Activated CD8-positive, alpha-beta memory T cell treated with anti-CD3 and anti-CD28 coated beads for 36 hours (primary cell): ENCODE measurements at regions not wholly inside any gene's neighbourhood (a gene's known extent, or its start where the extent isn't known, plus 50 kb on each side); places are given as distances from the start of the nearest gene placed in this dataset.

ENCODE experiments used
- CTCF ChIA-PET: fragments of 350-600 bp; sonication (Branson Sonifier 250); formaldehyde crosslinking; loops from one replicate; lab custom pipeline; 2021; ENCODE audit warnings: antibody characterized with exemption; lab: Charles Lee
- POLR2A ChIA-PET: fragments of 350-600 bp; sonication (Branson Sonifier 250); formaldehyde crosslinking; loops from one replicate; lab custom pipeline; 2021; ENCODE audit warnings: antibody characterized with exemption; lab: Charles Lee

DNA sequence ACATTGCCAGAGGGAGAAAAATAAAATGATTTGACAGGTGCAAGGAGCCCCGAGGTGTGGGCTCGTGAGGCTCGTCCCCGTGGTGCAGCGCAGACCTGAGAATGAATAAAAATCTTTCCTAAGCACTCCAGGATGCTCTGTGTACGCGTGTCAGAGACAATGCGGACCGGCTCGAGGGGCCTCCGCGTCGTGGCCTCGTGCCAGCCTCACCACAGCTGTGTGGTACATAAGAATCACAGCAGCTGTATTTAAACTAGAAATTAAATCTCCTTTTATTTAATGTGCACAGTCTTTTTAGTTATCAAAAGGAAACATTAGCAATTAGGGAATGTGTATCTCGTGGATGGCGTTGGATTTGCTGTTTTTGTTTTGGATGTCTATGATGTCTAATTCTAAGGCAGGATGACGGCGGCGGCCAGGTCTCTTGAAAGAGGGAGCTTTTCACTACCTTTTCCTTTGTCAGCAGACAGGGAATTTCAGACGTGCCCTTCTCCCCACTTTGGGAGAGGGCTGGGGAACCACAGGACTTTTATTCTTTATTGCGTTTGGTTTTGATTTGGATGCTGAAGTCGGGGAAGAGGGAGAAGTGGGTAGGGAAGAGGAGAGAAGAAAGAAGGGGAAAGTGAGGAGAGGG, 365.3 kb upstream of the SHH start:
- ChIA-PET CTCF (no interaction called here), POLR2A (no interaction called here)

DNA sequence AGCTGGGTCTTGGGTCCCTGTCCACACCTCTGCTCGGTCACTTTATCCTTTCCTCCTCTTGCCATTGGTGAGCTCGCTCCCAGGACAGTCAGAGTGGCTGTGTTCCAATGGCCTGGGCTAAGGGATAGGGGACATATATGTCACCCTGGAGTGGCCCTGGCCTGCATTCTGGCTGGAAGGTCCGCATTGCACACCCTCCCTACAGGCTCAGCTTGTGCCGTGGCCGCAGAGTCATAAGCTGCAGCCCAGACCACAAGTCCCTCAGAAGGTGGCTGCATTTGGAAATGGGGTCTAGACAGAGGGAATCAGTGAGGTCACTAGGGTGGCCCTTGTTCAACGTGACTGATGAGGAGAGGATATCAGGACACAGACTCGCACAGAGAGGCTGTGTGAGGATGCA, 363.8 kb upstream of the SHH start:
- CTCF ChIA-PET: no interaction called here
- POLR2A ChIA-PET: no interaction called here

DNA sequence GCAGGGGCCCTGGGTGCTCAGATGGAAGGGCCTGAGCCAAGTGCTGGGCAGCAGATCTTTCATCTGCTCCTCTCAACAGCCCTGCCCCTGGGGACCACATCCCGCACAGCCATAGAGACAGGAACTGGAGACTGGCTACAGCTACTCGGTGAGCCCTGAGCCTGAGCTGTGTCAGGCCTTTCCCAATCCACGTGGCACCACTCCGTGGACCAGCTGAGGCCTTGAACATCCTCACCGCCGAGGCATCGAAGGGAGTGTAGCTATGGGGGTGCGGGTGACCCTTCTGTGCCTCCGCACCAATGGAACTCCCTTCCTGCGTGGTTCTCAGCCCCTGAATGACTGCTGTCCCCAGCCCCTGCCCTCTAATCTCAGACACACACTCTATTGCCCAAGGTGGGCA, 362.7 kb upstream of the SHH start:
- ChIA-PET POLR2A (no interaction called here), CTCF (no interaction called here)

DNA sequence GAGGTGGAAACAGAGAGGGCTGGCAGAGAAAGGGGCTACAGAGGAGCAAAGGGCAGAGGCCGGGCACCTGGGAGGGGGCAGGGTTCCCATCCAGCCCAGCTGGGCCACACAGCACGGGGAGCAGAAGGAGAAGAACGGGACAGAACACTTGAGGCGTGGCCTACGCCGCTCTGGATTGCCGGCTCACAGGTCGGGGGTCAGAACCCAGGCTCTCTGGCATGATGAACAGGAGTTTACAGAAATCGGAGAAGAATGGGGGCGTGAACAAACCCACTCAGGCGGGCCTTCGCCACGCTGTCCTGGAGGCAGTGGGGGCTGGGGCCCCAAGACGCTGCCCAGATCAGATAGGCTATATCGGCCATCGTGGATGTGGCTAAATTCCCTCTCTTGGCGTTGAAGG, 362.2 kb upstream of the SHH start:
- ChIA-PET CTCF (no interaction called here), POLR2A (no interaction called here)

DNA sequence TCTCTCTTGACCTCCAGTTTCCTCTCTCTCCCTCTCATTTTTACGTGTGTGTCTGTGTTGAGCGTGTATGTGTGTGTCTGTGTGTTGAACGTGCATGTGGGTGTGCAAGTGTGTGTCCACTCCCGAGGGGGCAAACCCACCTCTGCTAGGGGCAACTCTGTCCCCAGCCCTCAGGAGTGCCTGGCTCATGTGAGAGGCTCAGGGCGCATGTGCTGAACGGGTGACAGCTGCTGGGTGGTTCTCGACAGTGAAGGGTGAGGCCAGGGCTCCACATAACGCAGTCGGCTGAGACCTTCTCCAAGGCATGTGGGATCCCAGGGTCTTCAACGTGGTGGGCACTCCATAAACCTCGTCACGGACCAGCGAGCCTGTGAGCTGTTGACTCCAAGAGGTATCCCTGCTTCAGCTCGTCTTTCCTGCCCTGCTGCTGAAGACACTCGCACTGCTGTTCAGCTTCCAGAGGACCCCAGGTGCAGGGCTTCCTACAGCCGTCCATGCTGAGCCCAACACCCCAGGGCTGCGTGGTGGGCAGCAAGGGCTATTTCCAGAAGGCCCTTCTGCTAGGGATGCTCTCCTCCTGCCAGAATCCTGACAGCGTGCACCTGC, 361.6 kb upstream of the SHH start:
- POLR2A ChIA-PET: no interaction called here
- CTCF ChIA-PET: no interaction called here

DNA sequence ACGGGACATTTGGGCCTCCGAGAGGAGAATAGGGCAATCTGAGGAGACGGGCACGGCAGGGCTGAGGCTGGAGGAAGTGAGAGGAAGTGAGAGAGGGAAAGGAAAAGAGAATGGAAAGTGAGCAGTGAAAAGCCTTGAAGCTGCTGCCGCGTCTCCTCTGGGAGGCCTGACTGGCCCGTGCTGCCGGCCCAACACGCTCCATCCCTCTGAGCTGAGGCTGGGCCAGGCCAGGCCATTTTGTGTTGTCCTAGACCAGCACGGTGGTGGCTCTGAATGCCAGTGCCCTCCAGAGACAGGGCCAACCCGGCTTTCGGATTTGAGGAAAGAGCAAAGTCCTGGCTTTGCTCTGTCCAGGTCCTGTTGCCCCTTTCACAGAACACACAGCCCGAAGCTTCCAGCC, 361.1 kb upstream of the SHH start:
- ChIA-PET CTCF (no interaction called here), POLR2A (no interaction called here)

DNA sequence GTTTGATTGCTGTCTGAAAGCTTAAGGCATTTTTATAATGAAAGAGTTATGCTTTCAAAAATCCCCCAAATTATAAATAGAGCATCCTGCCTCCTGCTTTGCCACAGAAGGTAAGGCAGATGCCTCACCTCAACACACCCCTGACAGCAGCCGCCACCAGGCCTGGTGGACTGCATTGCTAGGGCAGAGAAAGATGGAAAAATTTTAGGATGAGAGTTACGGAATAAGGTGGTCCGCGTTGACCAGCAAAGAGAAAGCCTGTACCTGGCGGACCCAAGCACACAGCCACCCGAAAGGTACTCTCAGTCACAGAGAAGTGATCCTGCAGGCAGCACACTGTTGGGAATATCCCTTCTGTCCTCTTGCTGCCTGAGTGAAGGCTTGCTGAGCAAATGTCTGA, 360.4 kb upstream of the SHH start:
- POLR2A ChIA-PET: no interaction called here
- CTCF ChIA-PET: no interaction called here

DNA sequence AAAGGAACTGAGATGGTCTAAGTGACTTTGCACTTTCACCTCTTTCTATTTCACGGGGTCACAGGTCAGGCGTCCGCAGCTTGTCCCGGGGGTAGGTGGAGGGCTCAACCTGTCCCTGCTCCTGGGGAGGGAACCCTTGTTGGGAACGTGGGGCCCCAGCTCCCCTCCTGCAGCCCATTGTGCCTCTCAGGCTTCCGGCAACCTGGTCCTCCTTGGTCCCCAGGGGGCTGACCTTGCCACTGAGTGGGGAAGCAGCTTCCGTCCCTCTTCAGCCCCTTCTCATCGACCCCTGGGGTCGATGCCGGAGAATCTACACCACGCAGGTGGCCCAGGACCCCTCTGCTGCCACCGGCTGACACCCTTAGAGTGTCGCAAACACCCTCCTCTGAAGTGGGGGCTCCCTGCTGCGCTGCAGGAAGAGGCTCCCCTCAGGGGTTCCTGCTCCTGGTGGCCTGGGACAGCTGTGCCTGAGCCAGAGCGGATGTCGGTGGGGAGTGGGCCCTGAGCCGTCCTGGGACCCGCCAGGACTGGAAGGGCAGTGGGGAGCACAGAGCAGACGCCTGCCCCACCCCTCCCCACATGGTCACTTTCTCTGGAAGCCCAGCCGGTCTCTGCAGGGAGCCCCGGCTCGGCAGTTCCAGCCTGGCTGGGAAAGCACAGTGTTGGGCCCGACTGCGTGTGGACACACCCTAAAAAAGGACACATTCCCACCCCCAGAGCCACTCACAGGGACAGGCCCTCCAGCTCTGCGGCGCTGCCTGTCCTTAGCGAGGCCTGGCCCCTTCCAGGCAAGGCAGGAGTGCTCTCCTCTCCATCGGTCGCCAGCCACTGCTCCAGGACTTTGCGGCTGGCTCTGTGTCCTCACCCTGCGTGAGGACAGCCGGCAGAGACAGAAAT, 357.5 kb upstream of the SHH start:
- ChIA-PET CTCF (no interaction called here), POLR2A (no interaction called here)

DNA sequence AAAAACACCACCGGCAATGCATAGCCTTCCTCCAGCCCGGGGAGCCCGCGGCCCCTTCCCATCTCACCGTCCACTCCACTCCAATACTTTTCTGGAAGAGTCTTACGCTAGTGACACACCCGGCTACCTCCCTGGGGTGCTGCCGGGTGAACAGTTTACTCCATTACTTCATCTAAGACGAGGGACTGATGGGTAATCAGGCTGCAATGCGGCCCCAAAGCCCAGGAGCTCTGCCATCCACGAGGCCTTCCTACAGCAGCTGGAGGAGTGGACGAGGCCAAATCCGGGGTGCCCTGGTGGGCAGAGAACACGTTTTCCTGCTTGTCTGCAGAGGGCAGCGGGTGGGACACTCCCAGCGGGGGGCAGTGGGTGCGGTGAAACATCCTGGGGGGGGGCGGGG, 356.2 kb upstream of the SHH start:
- ChIA-PET POLR2A (no interaction called here), CTCF (no interaction called here)

DNA sequence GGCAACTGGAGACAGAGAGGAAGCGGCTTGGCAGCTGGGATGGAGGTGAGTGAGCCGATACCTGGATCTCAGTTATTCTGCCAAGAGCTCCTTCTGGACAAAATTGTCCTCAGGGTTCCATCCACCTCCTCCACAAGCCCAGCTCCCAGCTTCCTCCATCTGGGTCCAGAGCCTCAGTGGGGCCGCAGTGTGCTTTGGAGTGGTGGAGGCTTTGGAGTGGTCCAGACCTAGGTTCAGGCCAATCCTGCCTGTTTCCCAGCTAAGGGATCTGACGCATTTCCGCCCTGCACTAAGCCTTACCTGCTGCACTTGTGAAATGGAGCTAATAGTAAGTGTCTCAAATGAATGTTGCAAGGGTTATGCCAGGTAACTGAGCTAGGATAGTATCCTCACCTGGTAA, 355.7 kb upstream of the SHH start:
- ChIA-PET CTCF (no interaction called here), POLR2A (no interaction called here)

DNA sequence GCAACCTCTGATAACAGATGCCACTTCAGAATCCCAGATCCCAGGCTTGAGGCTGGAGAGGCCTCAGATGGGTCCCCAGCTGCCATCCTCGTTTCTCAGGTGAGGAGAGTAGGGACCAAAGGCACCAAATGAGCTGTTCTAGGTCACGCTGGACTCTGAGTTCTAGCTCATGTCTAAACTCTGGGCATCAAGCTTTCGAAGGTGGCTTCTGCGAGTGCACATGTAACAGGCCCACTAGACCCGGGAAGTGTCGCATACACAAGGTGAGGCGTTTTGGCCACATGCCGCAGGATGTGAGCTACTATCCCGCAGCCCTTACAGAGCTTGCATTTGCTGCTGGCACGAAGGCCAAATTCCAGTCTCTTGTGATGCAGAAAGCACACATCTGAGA, 355.1 kb upstream of the SHH start:
- CTCF ChIA-PET: no interaction called here
- POLR2A ChIA-PET: no interaction called here

DNA sequence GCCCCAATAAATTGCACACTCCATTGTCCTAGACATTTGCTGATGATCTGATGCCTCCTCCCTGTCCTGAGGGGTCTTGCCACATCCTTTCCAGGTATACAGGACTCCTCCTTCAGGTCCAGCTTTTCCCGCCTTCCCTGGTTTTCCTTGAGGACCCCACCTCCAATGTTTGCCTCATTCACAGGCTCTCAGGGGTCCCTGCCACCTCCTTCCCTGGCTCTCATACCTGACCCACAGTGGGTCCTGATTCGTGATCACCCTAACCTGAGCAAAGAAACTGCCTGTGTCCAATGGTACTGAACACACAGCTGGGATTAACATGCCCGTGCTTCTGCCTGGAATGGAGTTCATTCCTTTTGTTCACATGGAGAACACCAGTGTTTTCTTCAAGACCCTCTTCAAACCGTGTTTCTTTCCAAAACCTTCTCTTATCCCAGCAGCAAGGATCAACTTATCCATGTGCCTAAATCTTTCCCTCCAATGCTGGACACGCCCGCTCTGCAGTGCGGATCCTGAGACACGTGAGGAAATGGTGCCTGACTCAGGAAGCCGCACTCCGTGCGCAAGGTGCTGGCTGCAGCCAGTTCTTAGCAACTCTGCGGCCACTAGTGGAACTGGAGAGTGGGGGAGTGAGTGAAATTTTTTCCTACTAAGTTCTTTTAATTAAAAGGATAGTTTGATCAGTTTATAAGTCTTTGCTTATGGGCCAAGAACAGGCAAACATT, 354.6 kb upstream of the SHH start:
- CTCF ChIA-PET: no interaction called here
- POLR2A ChIA-PET: no interaction called here

DNA sequence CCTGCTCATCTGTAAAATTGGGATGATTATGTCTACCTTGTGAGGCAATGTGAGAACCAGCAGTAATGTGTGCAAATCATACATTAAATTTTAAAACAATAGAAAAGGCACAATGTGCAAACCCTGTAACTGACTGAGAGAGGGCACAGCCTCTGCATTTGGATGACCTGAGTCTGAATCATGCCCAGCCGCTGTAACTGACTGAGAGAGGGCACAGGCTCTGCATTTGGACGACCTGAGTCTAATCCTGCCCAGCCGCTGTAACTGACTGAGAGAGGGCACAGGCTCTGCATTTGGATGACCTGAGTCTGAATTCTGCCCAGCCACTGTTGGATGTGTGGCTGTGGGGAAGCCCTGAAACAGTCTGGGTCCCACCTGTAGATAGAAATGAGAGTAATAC, 351.5 kb upstream of the SHH start:
- POLR2A ChIA-PET: no interaction called here
- CTCF ChIA-PET: no interaction called here

DNA sequence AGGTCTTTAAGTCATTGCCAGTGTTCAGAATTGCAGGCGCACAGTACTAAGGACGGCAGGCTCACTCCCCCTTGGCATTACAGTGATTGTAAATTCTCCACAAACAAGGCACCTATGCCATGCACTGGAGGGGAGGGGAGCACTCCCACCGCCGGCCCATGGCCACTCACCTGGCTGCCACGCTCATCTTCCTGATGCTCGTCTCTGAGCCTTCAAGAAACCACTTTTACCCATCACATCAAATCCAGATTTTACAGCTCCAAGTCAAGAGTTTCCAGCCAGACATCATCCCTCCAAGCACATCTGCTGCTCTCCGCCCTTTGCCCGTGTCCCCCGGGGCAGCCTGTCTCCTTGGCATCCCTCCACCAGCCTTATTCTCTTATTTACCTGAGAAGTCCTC, 350.2 kb upstream of the SHH start:
- CTCF ChIA-PET: no interaction called here

DNA sequence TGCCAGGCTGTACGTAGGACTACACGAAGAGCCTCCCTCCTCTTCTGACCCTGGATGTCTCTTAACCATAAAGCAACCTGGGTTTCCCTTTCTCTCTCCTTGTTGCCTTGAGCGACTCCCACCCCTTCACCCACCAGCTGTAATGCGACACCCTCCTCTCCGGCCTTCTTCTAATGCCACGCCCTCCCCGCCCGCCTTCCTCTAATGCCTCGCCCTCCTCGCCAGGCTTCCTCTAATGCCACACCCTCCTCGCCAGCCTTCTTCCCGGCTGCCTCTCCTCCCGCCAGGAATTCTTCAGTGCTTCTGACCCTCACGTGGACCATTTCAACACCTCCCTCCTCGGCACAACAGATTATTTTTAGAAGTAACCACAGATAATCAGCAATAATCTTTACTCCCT, 348.5 kb upstream of the SHH start:
- ChIA-PET CTCF (no interaction called here), POLR2A (no interaction called here)

More for the DNA sequence above, 350.2 kb upstream of the SHH start:
- POLR2A ChIA-PET: no interaction called here

DNA sequence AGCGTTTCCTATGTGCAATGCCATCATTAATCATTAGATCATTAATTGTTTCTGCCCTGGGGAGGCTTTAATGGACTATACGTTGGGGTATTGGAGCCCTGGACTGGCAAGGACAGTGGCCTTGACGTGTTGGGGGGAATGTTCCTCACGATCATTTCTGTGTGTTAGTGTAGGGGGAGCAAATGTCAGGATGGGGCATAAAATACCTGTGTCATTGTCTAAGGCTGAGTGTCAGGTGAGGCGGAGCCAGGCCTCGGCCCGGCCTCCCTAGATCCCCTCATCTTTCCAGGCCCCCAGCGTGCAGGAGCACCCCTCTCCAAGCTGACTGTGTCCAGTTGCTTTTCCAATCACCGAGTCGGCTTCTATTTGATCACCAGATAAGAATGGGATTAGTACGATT, 346.4 kb upstream of the SHH start:
- CTCF ChIA-PET: no interaction called here
- POLR2A ChIA-PET: no interaction called here

DNA sequence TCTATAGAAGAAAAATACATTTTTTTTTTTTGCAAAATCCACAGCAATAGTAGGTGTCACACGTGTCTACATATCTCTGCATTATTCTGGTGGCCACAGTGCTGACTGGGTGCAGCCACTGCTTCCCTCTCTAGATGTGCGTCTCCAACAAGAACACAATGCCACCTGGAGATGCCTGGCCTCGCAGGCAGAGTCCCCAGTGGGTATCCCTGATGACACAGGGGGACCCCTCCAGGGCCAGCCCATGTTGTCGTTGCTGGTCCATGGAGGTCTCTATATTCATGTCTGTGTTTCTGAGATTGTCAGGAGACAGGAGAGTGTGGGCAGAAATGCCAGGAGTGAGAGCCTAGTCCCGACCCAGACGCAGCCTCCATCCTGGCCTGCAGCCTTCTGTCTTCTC, 345.9 kb upstream of the SHH start:
- ChIA-PET CTCF (no interaction called here), POLR2A (no interaction called here)

DNA sequence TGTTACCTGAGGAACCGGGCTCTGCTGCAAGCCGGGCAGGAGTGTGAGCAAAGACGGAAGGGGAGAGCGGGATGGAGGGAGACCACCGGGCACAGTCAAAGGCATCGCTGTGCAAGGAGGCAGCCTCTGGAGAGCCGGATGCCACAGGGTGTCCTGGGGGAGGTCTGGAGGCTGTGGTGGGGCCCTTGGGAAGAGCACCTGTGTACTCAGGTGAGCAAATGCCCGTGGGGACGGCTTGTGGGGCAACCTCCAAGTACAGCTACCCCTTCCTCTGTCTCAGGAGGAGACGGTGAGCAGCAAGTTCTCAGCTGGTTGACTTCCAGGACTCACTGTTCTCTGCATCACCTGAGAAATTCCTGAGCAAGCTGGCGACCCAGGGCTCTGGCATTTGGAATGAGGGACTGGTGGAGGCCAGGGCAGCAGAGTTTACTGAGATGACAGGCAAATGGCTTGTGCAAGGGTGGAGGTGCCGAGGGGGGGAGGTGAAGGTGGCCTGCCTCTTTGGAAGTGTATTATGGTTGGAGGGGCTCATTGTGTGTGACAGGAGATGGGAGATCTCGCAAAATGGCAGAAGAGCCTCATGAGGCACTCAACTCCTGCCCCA, 345.2 kb upstream of the SHH start:
- POLR2A ChIA-PET: no interaction called here

DNA sequence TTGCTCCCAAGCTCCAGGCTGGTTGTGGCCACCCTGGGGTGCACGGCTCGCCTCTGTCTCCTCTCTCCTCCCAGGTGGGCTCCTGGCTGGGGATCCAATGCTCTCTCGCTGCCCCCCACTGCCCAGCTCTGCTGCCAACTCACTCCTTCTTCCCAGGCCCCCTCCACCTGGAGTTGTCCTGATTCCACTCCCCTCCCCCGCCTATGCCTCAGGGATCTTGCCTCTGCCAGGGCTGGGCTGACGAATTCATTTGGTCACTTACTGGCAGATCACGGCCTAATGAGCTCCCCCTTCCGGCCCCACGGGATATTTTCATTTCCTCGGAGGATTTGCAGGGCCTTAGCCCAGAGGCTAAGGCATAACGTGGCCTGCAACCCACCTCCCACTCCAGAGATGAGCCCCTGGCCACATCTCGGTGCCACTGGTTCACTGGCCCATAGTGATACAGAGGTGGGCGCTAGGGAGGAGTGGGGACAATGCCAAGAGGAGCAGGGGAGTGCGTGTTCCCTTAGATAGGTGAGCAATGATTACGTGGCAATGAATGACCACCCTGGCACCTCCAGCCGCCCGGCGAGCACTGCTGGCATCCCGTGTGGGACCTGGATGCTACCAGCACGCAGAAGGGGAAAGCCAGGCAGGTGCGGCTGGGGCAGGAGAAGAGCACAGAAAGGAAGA, 344.6 kb upstream of the SHH start:
- ChIA-PET CTCF (no interaction called here), POLR2A (no interaction called here)

More for the DNA sequence above, 345.2 kb upstream of the SHH start:
- CTCF ChIA-PET: no interaction called here
